ENCODE measurements at regions not wholly inside any gene's neighbourhood (a gene's known extent, or its start where the extent isn't known, plus 50 kb on each side); places are given as distances from the start of the nearest gene placed in this dataset.
"Not testable (repeated sequence)": the region's sequence is repeated elsewhere in the genome, so short reads cannot be mapped to it uniquely, and the experiment has no call there.

- DNase-seq: not testable (repeated sequence)
Observed at GRCh38 chr2:84221102-84221501, 238.0 kb downstream of the SUCLG1 start.

DNA sequence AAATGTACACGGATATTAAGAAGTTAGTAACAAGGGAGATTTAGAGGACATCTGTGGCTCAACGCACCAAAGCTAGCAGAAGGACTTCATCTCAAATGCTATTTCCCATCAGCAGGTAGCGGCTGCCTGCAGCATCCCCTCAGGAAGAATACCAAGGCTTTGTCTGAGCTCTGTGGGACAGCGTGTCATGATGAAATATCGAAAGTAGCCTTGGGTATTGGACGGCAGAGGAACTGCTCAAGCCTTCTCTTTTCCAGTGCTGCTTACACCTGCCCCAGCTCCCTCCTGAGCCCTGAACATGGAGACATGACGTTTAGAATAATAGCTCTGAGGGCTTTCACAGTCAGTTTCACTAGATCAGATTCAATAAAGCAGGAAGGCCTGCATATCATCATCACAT, 241.6 kb downstream of the SUCLG1 start:
- DNase-seq: no peak

- no peak for DNase-seq
Observed at GRCh38 chr2:84214455-84214854, 244.6 kb downstream of the SUCLG1 start.

- no peak for DNase-seq
Observed at GRCh38 chr2:84212611-84213314, 246.3 kb downstream of the SUCLG1 start.

DNA sequence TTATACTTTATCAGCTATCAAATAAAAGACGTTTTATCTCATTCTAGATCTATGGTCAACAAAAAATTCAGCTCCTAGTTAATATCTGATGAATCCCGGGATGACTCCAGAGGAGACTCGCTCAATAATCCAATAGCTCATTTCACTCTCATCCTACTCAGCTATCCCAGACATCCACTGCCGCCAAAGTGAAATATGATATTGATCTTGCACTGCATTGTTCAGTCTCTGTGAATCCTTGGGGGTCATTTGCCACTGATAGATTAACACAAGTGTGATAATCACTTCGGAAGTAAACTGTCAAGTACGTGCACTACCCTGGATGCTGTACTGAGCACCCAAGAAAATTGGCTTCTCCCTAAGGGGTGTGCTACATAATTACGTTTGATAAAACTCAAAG, 249.1 kb downstream of the SUCLG1 start:
- DNase-seq: no peak

DNA sequence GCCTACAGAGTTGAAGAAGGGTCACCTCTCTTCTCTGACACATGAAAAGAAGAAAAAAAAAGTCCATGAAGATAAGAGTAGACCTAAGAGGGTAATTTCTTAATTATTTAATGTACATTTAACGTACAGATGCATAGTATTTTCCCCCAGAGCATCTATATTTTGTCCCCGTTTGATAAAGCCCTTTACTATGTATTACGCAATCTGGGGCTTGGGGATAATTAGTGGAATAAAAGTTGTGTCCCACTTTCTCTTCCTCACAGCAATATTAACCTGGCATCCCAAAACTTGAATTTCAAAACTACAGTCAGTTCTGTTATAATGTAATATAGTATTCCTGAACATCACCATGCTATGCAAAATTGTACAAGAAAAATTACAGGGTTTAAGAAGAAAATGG, 254.1 kb downstream of the SUCLG1 start:
- no peak for DNase-seq

DNA sequence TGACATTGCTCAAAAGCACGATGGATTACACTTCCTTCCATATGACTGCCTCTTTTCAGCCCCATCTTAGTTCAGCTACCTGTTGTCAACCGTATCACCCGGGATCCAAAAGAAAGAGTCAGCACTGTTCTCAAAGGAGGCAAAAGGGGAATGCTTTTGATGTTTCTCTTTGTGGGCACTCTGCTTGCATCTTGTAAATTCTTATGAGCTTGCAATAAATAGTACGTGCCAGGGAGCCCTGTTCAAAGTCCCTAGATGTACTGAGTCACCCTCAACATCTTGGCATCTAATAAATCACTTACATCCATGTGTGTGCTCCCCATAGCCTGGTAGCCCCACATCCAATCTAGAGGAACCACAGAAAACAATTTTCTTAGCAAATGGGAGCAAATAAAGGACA, 256.9 kb downstream of the SUCLG1 start:
- DNase-seq: no peak

GRCh38 chr2:84201158-84201557, 257.9 kb downstream of the SUCLG1 start:
- no peak for DNase-seq

DNA sequence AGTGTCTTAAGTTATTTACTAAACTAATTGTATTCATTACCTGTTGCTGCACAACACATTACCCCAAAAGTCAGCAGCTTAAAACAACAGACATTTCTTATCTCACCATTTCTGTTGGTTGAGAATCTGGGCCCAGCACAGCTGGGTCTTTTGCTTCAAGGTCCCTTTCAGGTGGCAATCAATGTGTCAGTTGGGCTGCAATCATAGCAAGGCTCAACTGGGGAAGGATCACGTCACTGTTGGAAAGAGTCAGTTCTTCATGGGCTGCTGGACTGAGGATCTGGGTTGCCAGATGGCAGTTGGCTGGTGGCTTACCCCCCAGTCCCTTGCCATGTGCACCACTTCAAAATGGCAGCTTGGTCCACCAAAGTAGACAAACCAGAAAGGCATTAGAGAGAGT, 261.2 kb downstream of the SUCLG1 start:
- DNase-seq: no peak

DNA sequence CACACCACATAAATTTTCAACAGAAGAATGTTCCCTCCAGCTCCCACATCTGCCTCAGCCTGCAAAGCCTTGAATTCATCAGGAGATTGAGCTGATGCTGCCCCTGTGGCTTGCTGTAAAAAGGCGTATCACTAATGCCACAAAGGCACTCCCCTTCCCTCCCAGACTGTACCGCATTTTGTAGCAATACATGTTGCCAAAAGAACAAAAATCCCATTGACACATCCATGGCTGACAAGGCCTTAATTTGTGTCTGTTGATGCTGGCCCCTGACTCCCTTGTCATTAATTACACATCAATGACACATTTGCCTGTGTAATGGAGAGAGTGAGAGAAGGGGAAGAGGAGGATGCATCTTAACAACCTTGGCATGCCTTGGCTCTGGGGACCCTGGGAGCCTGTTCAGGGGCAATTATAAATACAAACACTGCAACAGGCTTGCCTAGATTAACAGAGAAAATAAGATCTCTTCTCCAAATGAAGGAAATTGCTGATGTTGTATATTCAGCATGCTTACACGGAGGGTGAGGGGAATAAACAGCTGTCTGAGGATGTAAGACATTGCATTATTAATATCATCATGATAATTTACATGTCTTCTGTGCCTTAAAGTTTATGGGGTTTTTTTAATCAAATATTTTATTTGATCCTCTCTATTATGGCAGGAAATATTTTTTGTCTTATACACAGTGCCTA, 264.0 kb downstream of the SUCLG1 start:
- DNase-seq: no peak

- no peak for DNase-seq
Observed at GRCh38 chr2:84194181-84194580, 264.9 kb downstream of the SUCLG1 start.

DNA sequence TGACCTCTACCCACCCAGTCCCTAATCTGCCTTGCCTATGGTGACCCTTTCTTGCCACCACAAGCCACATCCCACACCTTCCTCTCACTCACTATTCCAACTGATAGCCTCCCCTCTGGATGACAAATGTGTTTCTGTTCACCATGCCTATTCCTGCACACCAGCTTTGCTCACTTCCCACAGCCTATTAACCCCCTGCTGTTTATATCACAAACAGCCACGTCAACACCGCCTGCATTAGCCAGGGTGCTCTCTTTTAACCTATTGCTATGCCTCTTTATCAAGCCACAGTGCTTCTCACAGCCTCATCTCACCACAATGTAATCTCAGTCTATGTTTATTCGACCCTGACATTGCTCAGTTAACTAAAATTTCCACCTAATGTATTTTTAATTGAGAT, 271.8 kb downstream of the SUCLG1 start:
- DNase-seq: no peak

DNA sequence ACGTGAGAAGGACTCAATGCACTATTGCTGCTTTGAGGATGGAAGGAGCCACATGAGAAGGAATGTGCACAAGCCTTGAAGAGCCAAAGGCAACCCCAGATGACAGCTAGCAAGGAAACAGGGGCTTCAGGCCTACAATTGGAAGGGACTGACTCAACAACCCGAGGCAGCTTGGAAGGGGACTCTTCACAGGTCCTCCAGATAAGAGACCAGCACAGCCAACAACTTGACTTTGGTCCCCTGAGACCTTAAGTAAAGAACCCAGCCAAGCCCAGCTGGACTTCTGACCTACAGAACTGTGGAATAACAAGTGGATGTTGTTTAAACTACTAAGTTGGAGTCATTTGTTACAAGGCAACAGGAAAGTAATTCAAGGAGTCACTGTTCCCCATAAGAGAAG, 277.2 kb downstream of the SUCLG1 start:
- DNase-seq: no peak

DNA sequence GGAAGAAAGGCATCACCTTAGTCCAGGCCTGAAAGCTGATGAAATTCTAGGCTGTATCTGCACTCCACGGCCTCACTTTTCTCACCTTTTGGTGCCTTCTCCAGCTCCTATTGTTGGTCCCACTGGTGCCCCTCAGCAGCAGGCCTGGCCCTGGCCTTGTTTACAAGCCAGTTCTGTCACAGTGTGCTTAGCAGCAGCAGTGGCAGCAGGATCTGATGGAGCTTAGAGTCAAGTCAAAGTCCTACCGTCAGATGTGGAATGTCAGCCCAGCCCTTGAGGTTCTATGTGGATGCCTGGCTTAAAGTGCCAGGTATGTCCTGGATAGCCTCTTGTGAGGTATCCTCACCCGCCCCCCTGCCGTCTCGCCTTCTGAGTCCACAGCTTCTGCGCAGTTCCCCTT, 281.3 kb downstream of the SUCLG1 start:
- no peak for DNase-seq

DNA sequence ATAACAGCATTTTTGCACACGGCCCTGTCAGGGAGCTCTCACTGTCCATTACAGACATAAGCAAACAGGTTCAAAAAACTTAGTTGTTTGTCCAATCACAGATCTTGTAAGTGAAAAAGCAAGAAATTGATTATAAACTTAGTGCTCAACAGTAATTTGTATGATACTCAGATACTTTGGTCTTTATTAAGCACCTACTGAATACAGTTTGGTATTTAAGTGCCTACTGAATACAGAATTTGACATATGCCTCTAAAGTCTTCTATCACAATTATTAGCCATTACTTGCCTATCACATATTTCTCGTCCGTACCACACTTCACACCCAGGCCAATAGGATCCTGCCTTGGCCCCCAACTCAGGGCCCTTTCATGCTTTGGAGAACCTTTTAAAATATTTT, 283.1 kb downstream of the SUCLG1 start:
- no peak for DNase-seq

DNA sequence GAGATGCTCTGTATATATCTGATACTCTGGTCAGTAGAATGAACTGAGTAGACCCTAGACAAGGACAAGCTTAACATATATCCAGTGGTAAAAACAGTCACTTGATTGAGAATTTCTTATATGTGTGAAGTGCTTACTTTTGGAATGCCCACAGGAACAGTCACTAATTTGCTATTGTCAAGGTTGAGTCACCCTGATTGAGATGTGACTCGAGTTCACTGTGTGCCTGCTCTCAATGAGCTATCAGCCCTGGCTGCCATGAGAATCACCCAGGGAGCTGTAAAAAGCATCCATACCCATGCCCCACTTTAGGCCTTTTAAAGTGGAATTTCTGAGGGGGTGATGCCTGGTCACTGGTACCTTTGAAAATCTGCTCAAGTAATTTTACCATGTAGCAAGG, 283.7 kb downstream of the SUCLG1 start:
- DNase-seq: no peak

DNA sequence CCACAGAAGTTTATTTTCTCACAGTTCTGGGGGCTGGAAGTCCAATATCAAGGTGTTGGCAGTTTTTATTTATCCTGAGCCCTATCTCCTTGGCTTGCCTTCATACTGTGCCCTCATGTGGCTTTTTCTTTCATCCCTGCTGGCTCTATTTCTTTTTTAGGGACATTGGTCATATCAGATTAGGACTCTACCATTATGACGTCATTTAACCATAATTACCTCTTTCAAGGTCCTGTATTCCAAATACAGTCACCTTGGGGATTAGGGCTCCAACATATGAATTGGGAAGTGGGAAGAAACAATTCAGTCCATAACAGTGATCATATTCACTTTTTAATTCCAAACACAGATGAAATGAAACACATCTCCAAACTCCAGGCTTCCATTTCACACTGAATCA, 286.0 kb downstream of the SUCLG1 start:
- DNase-seq: no peak

DNA sequence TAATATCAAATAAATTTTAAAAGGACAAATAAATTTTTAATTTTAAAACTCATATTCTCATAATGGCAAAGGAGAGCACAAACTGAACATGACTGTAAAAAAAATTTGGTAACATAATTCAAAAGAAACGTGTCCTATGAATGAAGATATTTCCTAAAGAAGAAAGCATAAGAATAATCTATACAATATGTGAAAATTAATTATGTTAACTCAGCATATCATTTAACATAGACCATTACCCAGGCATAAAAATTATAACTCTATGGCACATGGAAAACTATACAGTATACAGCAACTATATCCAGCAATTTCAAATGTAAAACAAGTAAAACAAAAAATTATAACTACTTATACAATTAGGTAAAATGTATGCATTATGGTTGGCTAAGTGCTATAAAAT, 288.1 kb downstream of the SUCLG1 start:
- no peak for DNase-seq

DNA sequence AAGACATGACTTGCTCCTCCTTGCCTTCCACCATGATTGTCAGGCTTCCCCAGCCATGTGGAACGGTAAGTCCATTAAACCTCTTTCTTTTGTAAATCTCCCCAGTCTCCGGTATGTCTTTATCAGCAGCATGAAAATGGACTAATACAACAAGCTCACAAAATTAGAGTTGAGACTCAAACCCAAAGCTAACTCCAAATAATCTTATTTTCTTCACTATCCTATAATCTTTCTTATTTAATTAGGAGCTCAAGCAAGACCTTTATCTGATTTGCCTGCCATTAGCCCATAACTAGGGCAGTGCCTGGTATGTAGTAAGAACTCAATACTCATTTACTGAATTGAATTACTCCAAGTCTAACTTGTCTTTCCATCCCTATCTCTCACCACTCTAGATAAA, 289.2 kb downstream of the SUCLG1 start:
- DNase-seq: no peak

GRCh38 chr2:84168552-84168951, 290.5 kb downstream of the SUCLG1 start:
- DNase-seq: not testable (repeated sequence)

- DNase-seq: no peak
Observed at GRCh38 chr2:84165256-84165655, 293.8 kb downstream of the SUCLG1 start.

DNA sequence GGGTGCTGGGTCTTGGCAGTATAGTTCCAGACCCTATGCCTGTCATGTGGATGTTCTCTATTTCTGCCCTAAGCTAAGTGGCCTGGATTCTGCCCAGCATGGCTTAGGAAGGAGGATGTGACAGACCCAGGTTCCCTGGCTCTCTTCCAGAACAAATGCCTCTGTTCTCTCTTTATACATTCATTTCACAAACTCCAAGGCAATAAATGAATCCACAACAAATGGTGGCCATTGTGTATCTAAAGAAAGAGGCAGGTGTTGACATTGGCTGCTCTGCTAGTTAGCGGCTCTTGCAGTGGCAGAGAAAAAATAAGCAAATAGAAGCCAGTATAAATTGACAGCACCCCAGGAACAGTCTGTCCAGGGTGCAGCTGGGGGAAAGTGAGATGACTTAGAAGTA, 298.6 kb downstream of the SUCLG1 start:
- no peak for DNase-seq

GRCh38 chr2:84158605-84159004, 300.5 kb downstream of the SUCLG1 start:
- no peak for DNase-seq

- DNase-seq: peak in 1 of 51 donors; percentile 48
Observed at GRCh38 chr2:84152462-84152861, 306.6 kb downstream of the SUCLG1 start.

Data from hypothalamus (tissue), 51 donors.